GM18502 (cell line): ENCODE measurements at regions not wholly inside any gene's neighbourhood (a gene's known extent, or its start where the extent isn't known, plus 50 kb on each side); places are given as distances from the start of the nearest gene placed in this dataset.
"Not testable (repeated sequence)": the region's sequence is repeated elsewhere in the genome, so short reads cannot be mapped to it uniquely, and the experiment has no call there.

Experiments used
- ATAC-seq: cut with Tn5 transposase; IDR thresholded peaks from one replicate; pipeline ENCODE4 v1.9.1; 2021; ENCODE audit warnings: mild to moderate bottlenecking; ENCODE audit not compliant: unreplicated experiment, poor library complexity

DNA sequence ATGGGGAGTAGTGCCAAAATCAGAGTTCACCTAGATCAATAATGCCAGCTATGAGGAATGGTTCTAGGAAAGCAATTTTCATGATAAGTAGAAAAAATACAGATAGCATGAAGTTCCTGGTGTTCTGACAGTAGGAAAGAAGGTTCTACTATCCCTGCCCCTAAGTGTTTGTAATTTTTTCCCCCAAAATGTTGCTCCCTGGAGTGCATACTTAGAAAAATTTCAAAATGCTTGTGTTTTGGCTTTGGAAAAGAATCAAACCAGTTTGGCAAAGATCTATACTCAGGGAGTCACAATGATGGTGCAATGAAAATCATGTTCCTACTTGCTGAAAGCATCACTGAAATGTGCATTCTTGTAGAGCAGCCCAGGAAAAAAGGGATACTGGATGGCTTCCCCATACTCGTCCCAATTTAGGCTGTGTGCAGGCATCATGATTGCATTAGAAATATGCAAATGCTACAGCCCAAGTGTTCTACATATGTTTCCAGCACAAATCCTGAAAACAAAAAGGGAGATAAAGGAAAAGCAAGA, 74.7 kb downstream of the LPAR4 start:
- no peak for ATAC-seq

DNA sequence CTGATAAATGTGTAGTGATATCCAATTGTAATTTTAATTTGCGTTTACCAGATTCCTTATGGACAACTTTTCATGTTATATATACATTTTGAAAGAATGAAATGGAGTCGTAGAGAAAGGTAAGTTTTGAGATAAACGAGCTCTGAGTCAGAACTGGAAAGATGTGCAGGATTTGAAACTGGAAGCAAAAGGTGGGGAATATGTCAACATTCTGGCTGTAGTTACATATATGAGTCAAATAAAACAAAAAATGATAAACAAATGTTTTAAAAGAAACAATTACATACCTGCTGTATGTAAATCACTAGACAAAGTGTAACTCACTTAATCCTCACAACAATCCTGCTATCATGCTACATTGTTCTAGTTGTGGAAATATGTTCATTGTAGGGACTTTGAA, 84.0 kb downstream of the LPAR4 start:
- peak; percentile 82 for ATAC-seq

DNA sequence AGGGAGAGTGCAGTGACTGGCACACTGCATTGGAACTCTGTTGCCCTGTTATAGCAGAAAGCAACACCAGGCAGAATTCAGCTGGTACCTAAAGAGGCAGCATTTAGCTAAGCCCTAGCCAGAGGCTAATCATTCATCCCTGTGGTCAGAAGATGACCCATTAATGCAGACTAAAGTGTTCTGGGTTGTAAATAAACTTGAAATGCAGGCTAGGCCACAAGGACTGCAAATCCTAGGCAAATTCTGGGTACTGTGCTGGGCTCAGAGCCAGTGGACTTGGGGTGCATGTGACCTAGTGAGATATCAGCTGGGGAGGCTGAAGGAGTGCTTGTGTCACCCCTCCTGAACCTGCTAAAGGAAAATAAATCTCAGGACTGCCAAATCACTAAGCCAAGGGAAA, 91.2 kb downstream of the LPAR4 start:
- ATAC-seq: no peak

DNA sequence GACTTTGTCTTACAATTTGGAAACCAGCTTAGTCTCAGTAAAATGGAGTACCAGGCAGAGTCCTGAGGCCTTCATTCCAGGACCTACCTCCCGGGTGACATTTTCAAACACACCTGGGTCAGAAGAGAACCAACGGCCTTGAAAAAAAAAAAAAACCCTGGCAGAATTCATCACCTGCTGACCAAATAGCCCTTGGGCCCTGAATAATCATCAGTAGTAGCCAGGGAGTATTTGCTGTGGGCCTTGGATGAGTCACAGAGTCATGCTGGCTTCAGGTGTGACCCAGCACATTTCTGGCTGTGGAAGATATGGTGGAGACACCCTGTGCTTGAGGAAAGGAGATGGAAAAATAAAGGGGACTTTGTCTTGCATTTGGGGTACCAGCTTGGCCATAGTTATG, 92.2 kb downstream of the LPAR4 start:
- ATAC-seq: no peak

DNA sequence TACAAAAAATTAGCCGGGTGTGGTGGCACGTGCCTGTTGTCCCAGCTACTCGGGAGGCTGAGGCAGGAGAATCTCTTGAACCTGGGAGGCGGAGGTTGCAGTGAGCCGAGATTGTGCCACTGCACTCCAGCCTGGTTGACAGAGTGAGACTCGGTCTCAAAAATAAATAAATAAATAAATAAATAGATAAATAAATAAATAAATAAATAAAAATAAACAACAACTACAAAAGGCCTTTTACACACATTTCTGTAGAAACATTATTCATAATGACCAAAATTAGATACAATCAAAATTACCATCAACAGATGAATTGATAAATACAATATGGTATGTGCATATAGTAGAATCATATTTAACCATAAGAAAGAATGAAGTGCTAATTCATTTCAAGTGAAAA, 96.7 kb downstream of the LPAR4 start:
- ATAC-seq: not testable (repeated sequence)

DNA sequence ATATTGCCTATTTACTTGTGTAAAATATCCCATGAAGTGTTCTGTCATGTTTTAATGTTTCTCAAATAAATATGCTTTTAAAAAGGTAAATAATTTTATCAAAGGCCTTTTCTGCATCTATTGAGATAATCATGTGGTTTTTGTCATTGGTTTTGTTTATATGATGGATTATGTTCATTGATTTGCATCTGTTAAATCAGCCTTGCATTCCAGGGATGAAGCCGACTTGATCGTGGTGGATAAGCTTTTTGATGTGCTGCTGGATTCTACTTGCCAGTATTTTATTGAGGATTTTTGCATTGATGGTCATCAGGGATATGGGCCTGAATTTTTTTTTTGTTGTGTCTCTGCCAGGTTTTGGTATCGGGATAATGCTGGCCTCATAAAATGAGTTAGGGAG, 63.9 kb upstream of the P2RY10 start:
- not testable (repeated sequence) for ATAC-seq

DNA sequence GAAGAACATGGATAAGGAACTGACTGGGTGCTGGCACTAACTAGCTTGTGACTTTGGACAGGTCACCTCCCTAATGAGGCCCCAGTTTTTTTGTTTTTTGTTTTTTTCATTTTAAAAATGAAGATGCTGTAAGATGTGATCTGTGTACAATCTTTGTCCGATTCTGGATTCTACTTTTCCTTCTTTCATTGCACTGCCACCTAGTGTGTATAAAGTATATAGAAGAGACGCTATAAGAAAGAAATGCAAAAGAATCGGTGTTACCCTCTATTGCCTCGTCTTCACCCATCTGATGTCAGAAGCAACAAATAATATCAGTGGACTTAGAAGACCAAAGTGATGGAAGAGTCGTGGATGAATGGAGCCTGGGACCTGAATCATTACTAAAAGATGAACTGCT, 58.6 kb upstream of the P2RY10 start:
- ATAC-seq: no peak
